ENCODE measurements at regions not wholly inside any gene's neighbourhood (a gene's known extent, or its start where the extent isn't known, plus 50 kb on each side); places are given as distances from the start of the nearest gene placed in this dataset.
A peak's percentile ranks its signal among the peaks of the same experiment; 100 is the strongest.

GRCh38 chr2:120425014-120425413, 79.1 kb downstream of the INHBB start:
- DNase-seq (ENCODE audit: low spot score): no peak

- DNase-seq (ENCODE audit: low spot score): no peak
These were observed 82.8 kb downstream of the INHBB start for GRCh38 chr2:120428748-120429147.

GRCh38 chr2:120429586-120430500, 83.9 kb downstream of the INHBB start:
- DNase-seq (ENCODE audit: low spot score): no peak

- no peak for DNase-seq (ENCODE audit: low spot score)
These were observed 84.5 kb downstream of the INHBB start for GRCh38 chr2:120430501-120430830.

- no peak for DNase-seq (ENCODE audit: low spot score)
These were observed 85.0 kb downstream of the INHBB start for GRCh38 chr2:120430957-120431356.

- DNase-seq (ENCODE audit: low spot score): no peak
These were observed 85.7 kb downstream of the INHBB start for GRCh38 chr2:120431386-120432292.

GRCh38 chr2:120432293-120432975, 86.5 kb downstream of the INHBB start:
- no peak for DNase-seq (ENCODE audit: low spot score)

- DNase-seq (ENCODE audit: low spot score): no peak
These were observed 87.3 kb downstream of the INHBB start for GRCh38 chr2:120432976-120433815.

- no peak for DNase-seq (ENCODE audit: low spot score)
These were observed 87.9 kb downstream of the INHBB start for GRCh38 chr2:120433816-120434290.

GRCh38 chr2:120434492-120435308, 88.8 kb downstream of the INHBB start:
- DNase-seq (ENCODE audit: low spot score): no peak

- DNase-seq (ENCODE audit: low spot score): no peak
These were observed 89.9 kb downstream of the INHBB start for GRCh38 chr2:120435671-120436459.

- no peak for DNase-seq (ENCODE audit: low spot score)
These were observed 90.5 kb downstream of the INHBB start for GRCh38 chr2:120436460-120436739.

GRCh38 chr2:120436885-120437603, 91.1 kb downstream of the INHBB start:
- peak; percentile 23 for DNase-seq (ENCODE audit: low spot score)

- DNase-seq (ENCODE audit: low spot score): no peak
These were observed 91.7 kb downstream of the INHBB start for GRCh38 chr2:120437604-120438000.

GRCh38 chr2:120438301-120439066, 92.5 kb downstream of the INHBB start:
- DNase-seq (ENCODE audit: low spot score): no peak

- no peak for DNase-seq (ENCODE audit: low spot score)
These were observed 93.1 kb downstream of the INHBB start for GRCh38 chr2:120439067-120439368.

GRCh38 chr2:120439637-120440384, 93.9 kb downstream of the INHBB start:
- DNase-seq (ENCODE audit: low spot score): no peak

Measured in LoVo (cell line).